Gastroesophageal sphincter (tissue), 4 donors: ENCODE measurements at regions not wholly inside any gene's neighbourhood (a gene's known extent, or its start where the extent isn't known, plus 50 kb on each side); places are given as distances from the start of the nearest gene placed in this dataset.

Experiments used
- ATAC-seq: fragments of 150-250 bp; one replicate; pipeline ENCODE4 v1.9.1; 2016; ENCODE audit warnings: mild to moderate bottlenecking, moderate library complexity
- H3K27ac ChIP-seq, 4 donors: fragments of 200-600 bp; sonication (generic) in 3 of 4; 1 replicate in 3 of 4; 2 replicates in 1 of 4; pipeline ENCODE4 v1.5.1; 2016 to 2019
- H3K27me3 ChIP-seq: fragments of 200-600 bp; sonication (generic); one replicate; pipeline ENCODE4 v1.5.1; 2019
- H3K36me3 ChIP-seq, 2 donors: fragments of 200-600 bp; sonication (generic); one replicate each; pipeline ENCODE4 v1.5.1; 2019; ENCODE audit warnings: control low read depth in 1 of 2
- H3K4me1 ChIP-seq, 3 donors: fragments of 200-600 bp; sonication (generic); 1 replicate in 2 of 3; 2 replicates in 1 of 3; pipeline ENCODE4 v1.5.1; 2016 to 2019; ENCODE audit warnings: control low read depth in 2 of 3
- H3K4me3 ChIP-seq, 2 donors: fragments of 200-600 bp; sonication (generic); one replicate each; pipeline ENCODE4 v1.5.1; 2019; ENCODE audit warnings: mild to moderate bottlenecking in 1 of 2, moderate library complexity in 1 of 2
- H3K9me3 ChIP-seq, 3 donors: fragments of 200-600 bp; sonication (generic); one replicate each; pipeline ENCODE4 v1.5.1; 2017 to 2019; ENCODE audit warnings: control low read depth in 2 of 3
- CTCF ChIP-seq, 4 experiments: fragments of 200-600 bp in 2 of 4; fragments of 450-650 bp in 2 of 4; sonication (generic) in 1 of 4; IDR thresholded peaks; one replicate each; pipeline ENCODE4 v1.5.1; 2017 to 2019; ENCODE audit warnings: antibody characterized with exemption in 4 of 4, mild to moderate bottlenecking in 2 of 4, moderate library complexity in 2 of 4
- EP300 ChIP-seq: sonication (generic); formaldehyde crosslinking; IDR thresholded peaks from one replicate; pipeline ENCODE4 v1.6.1; 2017; ENCODE audit warnings: antibody characterized with exemption, mild to moderate bottlenecking
- POLR2A ChIP-seq, 2 donors: fragments of 450-650 bp; IDR thresholded peaks; one replicate each; pipeline ENCODE4 v1.6.1; 2017; ENCODE audit warnings: antibody characterized with exemption in 2 of 2, mild to moderate bottlenecking in 2 of 2, moderate library complexity in 1 of 2
- POLR2AphosphoS5 ChIP-seq: sonication (generic); formaldehyde crosslinking; IDR thresholded peaks from one replicate; pipeline ENCODE4 v1.6.1; 2017; ENCODE audit warnings: antibody characterized with exemption
- WGBS, 2 donors: methylation state at CpG; one replicate each; pipeline ENCODE4 v1.1.5; 2018; ENCODE audit warnings: low coverage in 1 of 2; 5-methylcytosine and 5-hydroxymethylcytosine counted together

GRCh38 chr18:49717617-49718016 is 95.7 kb downstream of the ACAA2 start:
- 58 to 67% methylated on average over 2 of the region's 3 CpGs for WGBS, 2 donors
- TF ChIP-seq POLR2A (IDR thresholded peaks at IDR 0.05) (no peak), EP300 (no peak), CTCF (IDR thresholded peaks at IDR 0.05) (no peak), POLR2AphosphoS5 (no peak)
- no peak for ATAC-seq
- Histone ChIP-seq H3K27me3 (peaks cover 10% of the 10 kb centered on the region), H3K36me3 (no peaks in the 10 kb centered on the region), H3K4me1 (no peaks in the 10 kb centered on the region), H3K4me3 (no peak overlapping the region), H3K9me3 (peaks cover 0 to 6% (median 0%) of the 10 kb centered on the region in 3 donors), H3K27ac (no peak overlapping the region)

- Histone ChIP-seq H3K27me3 (peaks cover 10% of the 10 kb centered on the region), H3K9me3 (peaks cover 0 to 6% (median 0%) of the 10 kb centered on the region in 3 donors), H3K36me3 (no peaks in the 10 kb centered on the region), H3K4me1 (no peaks in the 10 kb centered on the region), H3K4me3 (no peak overlapping the region), H3K27ac (no peak overlapping the region)
- 46 to 80% methylated on average over 1 to 2 of the region's 6 CpGs for WGBS, 2 donors
- no peak for ATAC-seq
- TF ChIP-seq EP300 (no peak), POLR2AphosphoS5 (no peak), CTCF (IDR thresholded peaks at IDR 0.05) (no peak), POLR2A (IDR thresholded peaks at IDR 0.05) (no peak)
Measured at GRCh38 chr18:49716035-49716434, 97.3 kb downstream of the ACAA2 start.

- no peak for TF ChIP-seq EP300
- no peak for TF ChIP-seq POLR2A (IDR thresholded peaks at IDR 0.05)
- TF ChIP-seq POLR2AphosphoS5: no peak
- TF ChIP-seq CTCF (IDR thresholded peaks at IDR 0.05): no peak
- no peak overlapping the region for H3K27ac ChIP-seq
- H3K4me3 ChIP-seq: no peak overlapping the region
- no peak for ATAC-seq
- 31 to 64% methylated on average over 2 of the region's 2 CpGs for WGBS, 2 donors
- peaks cover 0 to under 1% (median 0%) of the 10 kb centered on the region in 3 donors for H3K9me3 ChIP-seq
- H3K4me1 ChIP-seq: no peaks in the 10 kb centered on the region
- H3K36me3 ChIP-seq: no peaks in the 10 kb centered on the region
- H3K27me3 ChIP-seq: no peaks in the 10 kb centered on the region
Measured at GRCh38 chr18:49709347-49709690, 104.0 kb downstream of the ACAA2 start.

- no peak for TF ChIP-seq EP300
- Histone ChIP-seq H3K27me3 (no peaks in the 10 kb centered on the region), H3K9me3 (no peaks in the 10 kb centered on the region), H3K4me1 (no peaks in the 10 kb centered on the region), H3K27ac (no peak overlapping the region), H3K4me3 (no peak overlapping the region), H3K36me3 (no peaks in the 10 kb centered on the region)
- WGBS, 2 donors: 87 to 92% methylated on average over 2 to 4 of the region's 6 CpGs
- ATAC-seq: no peak
Measured at GRCh38 chr18:49708662-49709346, 104.5 kb downstream of the ACAA2 start.

GRCh38 chr18:49707599-49707998 is 105.7 kb downstream of the ACAA2 start:
- WGBS, 2 donors: 67 to 70% methylated on average over 3 of the region's 3 CpGs
- no peak for TF ChIP-seq POLR2A (IDR thresholded peaks at IDR 0.05)
- TF ChIP-seq POLR2AphosphoS5: no peak
- no peak for TF ChIP-seq CTCF (IDR thresholded peaks at IDR 0.05)
- no peak for TF ChIP-seq EP300
- H3K9me3 ChIP-seq: no peaks in the 10 kb centered on the region

More at GRCh38 chr18:49707599-49707998, 105.7 kb downstream of the ACAA2 start:
- H3K36me3 ChIP-seq: no peaks in the 10 kb centered on the region
- no peaks in the 10 kb centered on the region for H3K4me1 ChIP-seq
- no peak overlapping the region for H3K4me3 ChIP-seq
- no peak overlapping the region for H3K27ac ChIP-seq
- no peak for ATAC-seq
- H3K27me3 ChIP-seq: no peaks in the 10 kb centered on the region
